NT2/D1 (cell line): ENCODE measurements at regions not wholly inside any gene's neighbourhood (a gene's known extent, or its start where the extent isn't known, plus 50 kb on each side); places are given as distances from the start of the nearest gene placed in this dataset.

Experiments used
- YY1 ChIP-seq: IDR thresholded peaks from 2 replicates; pipeline ENCODE4 v1.6.1; 2011; ENCODE audit not compliant: insufficient read length, insufficient read depth
- ZNF274 ChIP-seq: IDR thresholded peaks from 2 replicates; pipeline ENCODE4 v1.6.1; 2011; ENCODE audit warnings: mild to moderate bottlenecking, low read depth, low read length

- TF ChIP-seq ZNF274 (no peak), YY1 (no peak)
Observed at GRCh38 chr17:21817791-21818364, 125.6 kb downstream of the KCNJ18 start.
